GM12891 (cell line): ENCODE measurements at regions not wholly inside any gene's neighbourhood (a gene's known extent, or its start where the extent isn't known, plus 50 kb on each side); places are given as distances from the start of the nearest gene placed in this dataset.
"Not testable (repeated sequence)": the region's sequence is repeated elsewhere in the genome, so short reads cannot be mapped to it uniquely, and the experiment has no call there.

Source experiments
- PAX5 ChIP-seq: IDR thresholded peaks from 2 replicates; pipeline ENCODE4 v1.6.1; 2011; ENCODE audit warnings: low read length, moderate library complexity, mild to moderate bottlenecking; ENCODE audit not compliant: insufficient read depth, severe bottlenecking
- POLR2A ChIP-seq: IDR thresholded peaks from 2 replicates; pipeline ENCODE4 v1.6.1; 2011; ENCODE audit warnings: low read depth, low read length, control low read depth
- POLR2AphosphoS5 ChIP-seq: IDR thresholded peaks from 2 replicates; pipeline ENCODE4 v1.6.1; 2011; ENCODE audit warnings: low read depth, low read length, control low read depth
- POU2F2 ChIP-seq: IDR thresholded peaks from 2 replicates; pipeline ENCODE4 v1.6.1; 2011; ENCODE audit warnings: low read depth, mild to moderate bottlenecking, control low read depth, low read length, moderate library complexity
- SPI1 ChIP-seq: IDR thresholded peaks from 2 replicates; pipeline ENCODE4 v1.6.1; 2011; ENCODE audit warnings: low read depth, low read length, control low read depth
- TAF1 ChIP-seq: IDR thresholded peaks from 2 replicates; pipeline ENCODE4 v1.6.1; 2011; ENCODE audit warnings: low read depth, low read length, control low read depth

GRCh38 chr7:13806089-13806867, 183.2 kb downstream of the ETV1 start:
- TF ChIP-seq POLR2AphosphoS5, POLR2A, POU2F2, TAF1, PAX5, SPI1: not testable (repeated sequence)
